Frontal cortex (tissue), 3 donors: ENCODE measurements at regions not wholly inside any gene's neighbourhood (a gene's known extent, or its start where the extent isn't known, plus 50 kb on each side); places are given as distances from the start of the nearest gene placed in this dataset.

Source experiments
- DNase-seq, 2 donors: peaks; one replicate each; pipeline ENCODE4 v3.0.0; 2012; ENCODE audit warnings: low spot score in 2 of 2
- FAIRE-seq: peaks from 2 replicates; lab custom pipeline; 2012; peaks lifted over from hg19 to GRCh38; lab: Jason Lieb, UNC
- donor health status: control.
- donor health status: control.
- donor health status: control.

DNA sequence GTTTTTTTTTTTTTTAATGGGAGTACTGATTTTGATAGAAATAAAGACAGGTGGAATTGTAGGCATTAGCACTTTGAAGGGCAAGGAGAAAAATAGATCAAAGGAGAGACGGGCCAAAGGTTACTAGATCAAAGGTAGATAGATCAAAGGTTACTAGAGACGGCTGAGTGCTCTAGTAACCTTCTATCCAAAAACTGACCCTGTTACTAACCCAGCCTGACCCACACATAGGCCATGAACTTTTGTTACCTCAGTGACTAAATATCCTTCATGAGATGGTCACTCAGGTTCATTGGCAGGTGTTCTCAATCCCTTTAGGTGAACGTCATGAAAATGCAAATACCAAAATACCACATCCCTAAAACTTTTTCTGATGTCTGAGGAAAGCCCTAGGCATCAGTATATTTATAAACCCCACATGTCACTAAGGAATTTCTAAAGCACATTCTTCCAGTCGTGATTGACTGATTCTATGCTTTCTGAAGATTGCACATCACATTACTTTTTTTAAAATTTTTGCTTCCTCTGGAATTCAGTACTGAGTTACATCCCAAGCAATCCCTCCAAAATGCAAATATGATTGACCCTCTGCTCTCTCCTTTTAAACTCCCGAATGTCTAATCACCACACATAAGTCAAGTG lies 772.7 kb downstream of the BRINP1 start:
- FAIRE-seq (no peak), DNase-seq (no peak)

- no peak for DNase-seq
- peak; percentile 37 for FAIRE-seq
Observed at GRCh38 chr9:118606668-118607067, 762.6 kb downstream of the BRINP1 start.

- no peak for FAIRE-seq
- no peak for DNase-seq
Observed at GRCh38 chr9:118609355-118610044, 759.7 kb downstream of the BRINP1 start.

DNA sequence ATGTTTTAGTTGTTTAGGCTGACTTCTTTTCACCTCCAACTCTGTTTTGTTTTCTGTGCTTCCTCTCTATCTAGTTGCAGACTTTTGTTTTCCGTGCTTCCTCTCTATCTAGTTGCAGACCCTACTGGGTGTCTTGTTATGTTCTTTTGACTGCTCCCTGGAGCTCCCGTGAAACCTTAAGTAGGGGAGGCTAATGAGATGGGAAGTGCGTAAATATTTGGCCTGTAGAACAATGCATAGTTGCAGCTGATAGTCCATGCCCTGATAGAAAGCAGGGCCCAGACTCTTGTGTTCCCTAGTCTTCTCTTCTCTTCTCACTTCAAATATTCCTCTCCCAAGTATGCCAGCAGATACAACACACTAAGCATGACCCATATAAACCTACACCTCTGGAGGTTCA lies 757.0 kb downstream of the BRINP1 start:
- FAIRE-seq = no peak
- DNase-seq = no peak

DNA sequence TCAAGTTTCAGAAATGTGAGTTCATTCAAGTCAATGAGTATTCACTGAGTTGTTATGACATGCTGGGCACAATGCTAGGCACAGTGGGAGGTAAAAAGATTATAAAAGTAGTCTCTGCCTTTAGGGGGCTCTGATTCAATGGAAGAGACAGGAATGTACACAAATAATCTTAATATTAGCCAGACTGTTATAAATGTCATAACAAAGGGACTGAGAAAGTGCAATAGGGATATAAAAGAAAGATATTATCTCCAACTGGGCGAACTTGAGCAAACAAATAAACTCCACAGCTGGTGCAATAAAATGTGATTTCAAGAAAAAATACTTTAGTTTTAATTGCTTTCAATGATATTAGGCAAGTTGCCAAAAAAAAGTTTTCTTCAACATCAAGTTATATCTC lies 755.2 kb downstream of the BRINP1 start:
- no peak for DNase-seq
- no peak for FAIRE-seq

DNA sequence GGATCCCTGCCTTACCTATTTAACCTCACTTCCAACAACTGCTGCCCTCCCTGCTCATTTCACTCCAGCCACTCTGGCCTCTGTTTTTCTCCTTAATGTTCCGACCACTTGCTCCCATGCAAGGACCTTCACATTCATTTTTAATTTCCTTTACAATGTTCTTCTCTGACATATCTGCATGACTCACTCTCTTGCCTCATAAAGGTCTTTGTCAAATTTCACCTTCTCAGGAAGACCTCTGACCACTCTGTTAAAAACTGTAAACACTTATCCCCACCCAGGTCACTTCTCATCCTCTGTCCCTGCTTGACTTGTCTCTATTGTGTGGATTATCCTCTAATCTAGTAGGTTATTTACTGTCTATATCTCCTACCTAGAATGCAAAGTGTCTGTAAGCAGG lies 751.2 kb downstream of the BRINP1 start:
- no peak for DNase-seq
- no peak for FAIRE-seq

GRCh38 chr9:118618849-118619248 lies 750.4 kb downstream of the BRINP1 start:
- FAIRE-seq (no peak), DNase-seq (no peak)

DNA sequence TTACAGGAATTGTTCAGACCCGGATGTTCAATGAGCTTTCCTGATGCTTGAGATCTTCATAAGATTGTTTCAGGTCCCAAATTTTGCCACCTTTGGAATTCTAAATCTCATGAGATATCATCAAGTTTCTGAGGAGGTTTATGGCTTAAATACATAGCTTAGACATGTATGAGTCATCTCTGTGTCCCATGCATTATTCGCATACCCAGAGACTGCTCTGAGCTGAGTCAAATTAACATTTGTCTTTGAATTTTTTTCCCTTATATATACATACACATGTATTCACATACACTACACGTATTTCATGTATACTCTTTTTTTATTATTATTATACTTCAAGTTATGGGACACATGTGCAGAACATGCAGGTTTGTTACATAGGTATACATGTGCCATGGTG lies 744.6 kb downstream of the BRINP1 start:
- FAIRE-seq = no peak
- no peak for DNase-seq

DNA sequence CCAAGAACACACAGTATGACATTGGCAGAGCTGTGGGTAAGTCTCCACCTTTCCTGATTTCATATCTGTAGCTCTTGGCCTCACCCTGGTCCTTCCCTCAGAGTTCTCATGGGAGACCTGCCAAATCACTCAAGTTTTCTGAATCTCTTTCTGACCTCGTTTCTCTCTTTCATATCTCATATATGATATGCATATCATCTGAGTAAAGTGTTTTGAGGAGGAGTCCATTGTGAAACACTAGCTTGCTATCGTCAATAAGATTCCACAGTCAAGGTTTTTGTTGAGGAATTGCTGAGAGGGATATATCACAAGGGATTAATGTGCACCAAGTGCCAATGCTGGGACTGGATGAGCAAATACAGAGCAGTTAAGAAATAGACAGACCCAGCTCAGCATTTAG lies 739.2 kb downstream of the BRINP1 start:
- no peak for DNase-seq
- no peak for FAIRE-seq

GRCh38 chr9:118630931-118631595 lies 738.2 kb downstream of the BRINP1 start:
- DNase-seq = no peak
- no peak for FAIRE-seq

GRCh38 chr9:118631956-118632355 lies 737.3 kb downstream of the BRINP1 start:
- no peak for FAIRE-seq

DNA sequence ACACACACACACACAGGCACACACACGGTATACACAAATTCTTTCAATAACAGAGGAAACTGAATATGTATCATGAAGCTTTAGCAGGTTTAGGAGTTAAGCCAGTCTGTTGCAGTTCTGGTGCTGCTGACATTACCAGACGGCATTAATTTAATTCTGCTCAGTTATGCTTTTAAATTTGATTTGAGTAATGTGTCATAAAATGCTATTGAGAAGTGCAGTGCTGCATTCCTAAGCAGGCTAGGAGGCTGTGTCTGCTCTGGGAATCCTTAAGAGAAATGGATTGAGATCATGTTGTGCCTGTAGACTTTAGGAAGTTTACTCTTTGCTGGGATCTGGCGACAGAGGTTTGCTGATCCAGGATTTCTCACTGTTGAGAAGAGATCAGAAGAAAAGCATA lies 733.8 kb downstream of the BRINP1 start:
- no peak for DNase-seq

More at GRCh38 chr9:118631956-118632355, 737.3 kb downstream of the BRINP1 start:
- no peak for DNase-seq

DNA sequence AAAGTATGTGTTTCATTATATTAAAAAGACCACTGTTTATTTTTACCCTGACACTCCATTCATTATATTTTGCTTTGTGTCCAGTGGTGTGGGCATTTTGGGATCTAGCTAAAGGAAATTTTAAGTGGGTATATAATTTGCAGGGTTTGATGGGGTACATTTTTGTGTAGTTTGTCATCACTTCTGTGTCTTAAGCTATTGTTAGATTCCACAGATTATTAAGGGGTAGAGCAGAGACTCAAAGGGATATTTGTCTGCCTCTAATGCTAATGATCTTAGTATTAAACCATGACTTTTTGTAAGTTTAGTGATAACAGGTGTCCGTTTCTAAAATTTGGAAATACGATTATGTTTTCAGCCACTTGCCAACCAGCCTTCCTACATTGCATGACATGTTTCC lies 731.6 kb downstream of the BRINP1 start:
- DNase-seq (no peak), FAIRE-seq (no peak)

More for the DNA sequence above, 733.8 kb downstream of the BRINP1 start:
- no peak for FAIRE-seq

GRCh38 chr9:118640836-118641560 lies 728.2 kb downstream of the BRINP1 start:
- no peak for FAIRE-seq
- no peak for DNase-seq

- FAIRE-seq = no peak
- DNase-seq = no peak
Observed at GRCh38 chr9:118643118-118643517, 726.1 kb downstream of the BRINP1 start.

GRCh38 chr9:118644066-118644465 lies 725.2 kb downstream of the BRINP1 start:
- FAIRE-seq = no peak
- no peak for DNase-seq

- no peak for DNase-seq
Observed at GRCh38 chr9:118647331-118647730, 721.9 kb downstream of the BRINP1 start.

GRCh38 chr9:118650417-118650816 lies 718.8 kb downstream of the BRINP1 start:
- FAIRE-seq = no peak
- DNase-seq = no peak

More at GRCh38 chr9:118647331-118647730, 721.9 kb downstream of the BRINP1 start:
- no peak for FAIRE-seq

DNA sequence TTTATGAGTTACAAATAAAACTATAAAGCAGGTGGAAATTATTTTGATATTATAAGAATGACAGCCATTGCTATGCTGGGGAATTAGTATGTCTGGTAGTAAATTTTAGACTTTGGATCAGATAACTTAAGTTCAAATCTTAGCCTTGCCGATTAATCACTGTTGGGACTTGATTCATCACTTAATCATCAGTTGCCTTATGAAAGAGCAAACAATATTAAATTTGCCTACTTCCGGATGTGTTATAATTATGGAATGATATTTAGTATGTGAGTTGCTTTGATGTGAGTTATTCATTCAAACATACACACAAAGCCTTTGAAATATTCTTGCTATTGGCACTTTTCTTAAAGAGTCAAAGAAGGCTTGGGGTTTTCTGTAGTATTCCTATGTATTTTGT lies 717.7 kb downstream of the BRINP1 start:
- DNase-seq (no peak), FAIRE-seq (no peak)

DNA sequence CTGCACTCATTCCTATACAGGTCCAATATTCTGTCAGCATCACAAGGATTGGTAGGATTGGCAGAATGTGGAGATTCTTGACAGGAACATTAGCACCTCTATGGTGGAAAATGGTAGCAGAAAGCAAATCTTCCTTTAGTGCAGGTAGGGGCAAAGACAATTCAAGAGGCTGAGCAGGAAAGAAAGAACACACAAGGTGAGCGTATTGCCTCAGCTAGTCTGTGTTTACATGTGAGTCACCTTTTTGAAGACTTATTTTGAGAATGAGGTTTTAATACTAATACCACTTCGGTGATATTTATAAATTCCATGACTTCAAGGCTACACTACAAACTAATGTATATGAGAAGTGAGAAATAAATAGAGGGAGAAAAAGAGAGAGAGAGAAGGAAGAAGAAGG lies 717.0 kb downstream of the BRINP1 start:
- FAIRE-seq (no peak), DNase-seq (no peak)

DNA sequence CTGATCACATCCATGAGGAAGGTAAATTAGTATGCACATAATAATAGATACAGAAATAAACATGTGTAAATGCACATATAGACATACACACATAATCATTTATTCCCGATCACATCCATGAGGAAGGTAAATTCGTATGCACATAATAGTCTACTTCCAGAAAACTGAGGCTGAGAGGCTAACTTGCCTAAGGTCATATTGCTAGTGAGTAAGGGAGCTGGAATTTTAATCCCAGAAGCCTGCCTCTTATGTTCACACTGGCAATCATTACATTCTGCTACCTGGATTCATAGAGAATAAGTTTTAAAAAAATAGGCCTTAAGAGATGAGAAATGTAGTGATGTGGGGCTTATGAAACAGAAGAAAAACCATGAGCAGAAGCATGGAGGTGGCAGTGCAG lies 716.3 kb downstream of the BRINP1 start:
- no peak for DNase-seq
- FAIRE-seq = no peak
